ENCODE measurements at regions not wholly inside any gene's neighbourhood (a gene's known extent, or its start where the extent isn't known, plus 50 kb on each side); places are given as distances from the start of the nearest gene placed in this dataset.

DNA sequence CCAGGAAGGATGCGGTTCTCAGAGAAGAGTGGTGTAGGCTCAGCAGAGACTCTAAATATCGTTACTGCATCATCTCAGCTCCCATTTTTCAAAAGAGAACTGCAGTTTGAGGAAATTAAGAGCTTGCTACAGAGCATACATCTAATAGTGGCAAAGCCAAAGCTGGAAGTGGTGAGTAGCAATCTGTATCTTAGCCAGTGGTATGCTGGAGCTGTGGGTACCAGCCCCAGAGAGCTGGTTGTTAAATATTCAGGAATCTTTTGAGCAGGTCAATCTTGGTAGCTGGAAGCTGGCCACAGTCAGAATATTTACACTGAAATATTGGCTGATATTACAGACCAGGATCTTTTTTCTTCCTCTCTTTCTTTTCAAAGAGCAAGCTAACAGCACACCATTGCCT lies 88.4 kb upstream of the STEAP1B start:
- TF ChIP-seq, protein P1, sequence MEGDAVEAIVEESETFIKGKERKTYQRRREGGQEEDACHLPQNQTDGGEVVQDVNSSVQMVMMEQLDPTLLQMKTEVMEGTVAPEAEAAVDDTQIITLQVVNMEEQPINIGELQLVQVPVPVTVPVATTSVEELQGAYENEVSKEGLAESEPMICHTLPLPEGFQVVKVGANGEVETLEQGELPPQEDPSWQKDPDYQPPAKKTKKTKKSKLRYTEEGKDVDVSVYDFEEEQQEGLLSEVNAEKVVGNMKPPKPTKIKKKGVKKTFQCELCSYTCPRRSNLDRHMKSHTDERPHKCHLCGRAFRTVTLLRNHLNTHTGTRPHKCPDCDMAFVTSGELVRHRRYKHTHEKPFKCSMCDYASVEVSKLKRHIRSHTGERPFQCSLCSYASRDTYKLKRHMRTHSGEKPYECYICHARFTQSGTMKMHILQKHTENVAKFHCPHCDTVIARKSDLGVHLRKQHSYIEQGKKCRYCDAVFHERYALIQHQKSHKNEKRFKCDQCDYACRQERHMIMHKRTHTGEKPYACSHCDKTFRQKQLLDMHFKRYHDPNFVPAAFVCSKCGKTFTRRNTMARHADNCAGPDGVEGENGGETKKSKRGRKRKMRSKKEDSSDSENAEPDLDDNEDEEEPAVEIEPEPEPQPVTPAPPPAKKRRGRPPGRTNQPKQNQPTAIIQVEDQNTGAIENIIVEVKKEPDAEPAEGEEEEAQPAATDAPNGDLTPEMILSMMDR (IDR thresholded peaks at IDR 0.05) = no peak
- TF ChIP-seq POLR2A (IDR thresholded peaks at IDR 0.05) = no peak

Measured in body of pancreas (tissue), 4 donors.